Smooth muscle cell (in vitro differentiated cells): ENCODE measurements at regions not wholly inside any gene's neighbourhood (a gene's known extent, or its start where the extent isn't known, plus 50 kb on each side); places are given as distances from the start of the nearest gene placed in this dataset.

ENCODE experiments used
- DNase-seq: peaks from one replicate; lab custom pipeline; 2025; ENCODE audit not compliant: unreplicated experiment; lab: John Stamatoyannopoulos, UW
- H2AFZ ChIP-seq: fragments of 200-600 bp; sonication (generic); 2 replicates; pipeline ENCODE4 v1.6.0; 2016; ENCODE audit warnings: antibody characterized with exemption, low read depth, mild to moderate bottlenecking
- H3F3A ChIP-seq: fragments of 200-600 bp; sonication (generic); 2 replicates; pipeline ENCODE4 v1.6.0; 2017; ENCODE audit warnings: antibody characterized with exemption, low read depth
- H3K27ac ChIP-seq: fragments of 200-600 bp; sonication (generic); 2 replicates; pipeline ENCODE4 v1.5.1; 2016; ENCODE audit warnings: low read depth, mild to moderate bottlenecking
- H3K27me3 ChIP-seq: fragments of 200-600 bp; sonication (generic); 2 replicates; pipeline ENCODE4 v1.6.1; 2016; ENCODE audit warnings: low read depth, mild to moderate bottlenecking
- H3K36me3 ChIP-seq: fragments of 200-600 bp; sonication (generic); 2 replicates; pipeline ENCODE4 v1.5.1; 2016; ENCODE audit warnings: low read depth
- H3K4me1 ChIP-seq: fragments of 200-600 bp; sonication (generic); 2 replicates; pipeline ENCODE4 v1.5.1; 2016; ENCODE audit warnings: low read depth
- H3K4me2 ChIP-seq: fragments of 200-600 bp; sonication (generic); 2 replicates; pipeline ENCODE4 v1.6.0; 2016; ENCODE audit warnings: mild to moderate bottlenecking
- H3K4me3 ChIP-seq: fragments of 200-600 bp; sonication (generic); 2 replicates; pipeline ENCODE4 v1.5.1; 2016; ENCODE audit warnings: mild to moderate bottlenecking
- H3K79me2 ChIP-seq: fragments of 200-600 bp; sonication (generic); 2 replicates; pipeline ENCODE4 v1.6.0; 2016; ENCODE audit warnings: low read depth, mild to moderate bottlenecking
- H3K9ac ChIP-seq: fragments of 200-600 bp; sonication (generic); 2 replicates; pipeline ENCODE4 v1.6.0; 2016; ENCODE audit warnings: low read depth
- H3K9me3 ChIP-seq: fragments of 200-600 bp; sonication (generic); replicated peaks from 2 replicates; pipeline ENCODE4 v1.5.1; 2016; ENCODE audit warnings: low read depth
- H4K20me1 ChIP-seq: fragments of 200-600 bp; sonication (generic); 2 replicates; pipeline ENCODE4 v1.6.0; 2016; ENCODE audit warnings: low read depth
- WGBS: methylation state at CpG from one replicate; pipeline ENCODE4 v1.1.7; 2016; ENCODE audit warnings: low lambda C conversion rate; 5-methylcytosine and 5-hydroxymethylcytosine counted together
- TF ChIP-seq, protein P1 (sequence below): fragments of 200-600 bp; sonication (generic); IDR thresholded peaks from 2 replicates; pipeline ENCODE4 v1.5.1; 2017; ENCODE audit warnings: borderline replicate concordance, mild to moderate bottlenecking, antibody characterized with exemption; ENCODE audit not compliant: insufficient read depth, poor library complexity, severe bottlenecking

DNA sequence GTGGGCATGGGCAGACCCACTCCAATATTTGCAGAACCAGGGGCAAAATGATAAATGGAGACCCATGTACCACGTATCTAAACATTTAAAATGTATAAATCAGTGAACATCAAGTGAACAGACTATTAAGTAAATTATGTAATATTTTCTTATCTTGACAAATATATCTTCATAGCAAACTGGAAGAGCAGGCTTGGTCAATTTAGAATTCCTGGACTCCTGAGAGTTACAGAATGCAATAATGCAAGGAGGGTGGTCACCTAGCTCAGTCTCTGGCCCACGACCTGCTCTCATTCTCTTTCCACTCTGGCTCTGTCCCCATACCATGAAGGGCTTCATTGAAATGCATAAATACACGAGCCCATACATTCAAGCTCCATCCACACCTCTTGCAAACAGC lies 398.0 kb downstream of the ENC1 start:
- H3K4me3 ChIP-seq, result no peak overlapping the region
- no peaks in the 10 kb centered on the region for H3K4me1 ChIP-seq
- no peak for DNase-seq
- H2AFZ ChIP-seq, result no peak overlapping the region
- no peaks in the 10 kb centered on the region for H3K27me3 ChIP-seq
- H3K9me3 ChIP-seq, result no peaks in the 10 kb centered on the region
- TF ChIP-seq, protein P1, sequence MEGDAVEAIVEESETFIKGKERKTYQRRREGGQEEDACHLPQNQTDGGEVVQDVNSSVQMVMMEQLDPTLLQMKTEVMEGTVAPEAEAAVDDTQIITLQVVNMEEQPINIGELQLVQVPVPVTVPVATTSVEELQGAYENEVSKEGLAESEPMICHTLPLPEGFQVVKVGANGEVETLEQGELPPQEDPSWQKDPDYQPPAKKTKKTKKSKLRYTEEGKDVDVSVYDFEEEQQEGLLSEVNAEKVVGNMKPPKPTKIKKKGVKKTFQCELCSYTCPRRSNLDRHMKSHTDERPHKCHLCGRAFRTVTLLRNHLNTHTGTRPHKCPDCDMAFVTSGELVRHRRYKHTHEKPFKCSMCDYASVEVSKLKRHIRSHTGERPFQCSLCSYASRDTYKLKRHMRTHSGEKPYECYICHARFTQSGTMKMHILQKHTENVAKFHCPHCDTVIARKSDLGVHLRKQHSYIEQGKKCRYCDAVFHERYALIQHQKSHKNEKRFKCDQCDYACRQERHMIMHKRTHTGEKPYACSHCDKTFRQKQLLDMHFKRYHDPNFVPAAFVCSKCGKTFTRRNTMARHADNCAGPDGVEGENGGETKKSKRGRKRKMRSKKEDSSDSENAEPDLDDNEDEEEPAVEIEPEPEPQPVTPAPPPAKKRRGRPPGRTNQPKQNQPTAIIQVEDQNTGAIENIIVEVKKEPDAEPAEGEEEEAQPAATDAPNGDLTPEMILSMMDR, result no peak
- H3F3A ChIP-seq, result no peaks in the 10 kb centered on the region
- peak overlapping the region; percentile 75 for H3K27ac ChIP-seq
- 80% methylated on average over 3 of the region's 3 CpGs for WGBS
- no peak overlapping the region for H3K9ac ChIP-seq
- H4K20me1 ChIP-seq, result no peaks in the 10 kb centered on the region
- H3K79me2 ChIP-seq, result no peaks in the 10 kb centered on the region
- no peak overlapping the region for H3K4me2 ChIP-seq
- H3K36me3 ChIP-seq, result no peaks in the 10 kb centered on the region

DNA sequence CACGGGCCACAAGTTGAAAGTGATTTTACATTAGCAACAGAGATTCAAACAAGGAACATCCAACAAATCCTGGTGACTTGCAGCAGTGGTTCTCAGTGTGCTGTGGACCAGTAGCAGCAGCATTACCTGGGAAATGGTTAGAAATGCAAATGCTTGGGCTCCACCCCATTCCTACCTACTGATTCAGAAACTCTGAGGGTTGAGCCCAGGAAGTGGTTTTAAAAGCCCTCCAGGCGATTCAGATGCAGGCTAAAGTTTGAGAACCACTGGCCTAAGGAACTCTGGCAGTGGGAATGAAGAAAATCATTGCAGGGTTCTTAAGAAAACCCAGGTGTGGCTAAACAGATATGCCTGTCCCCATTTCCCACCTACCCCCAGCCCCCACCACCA lies 398.8 kb downstream of the ENC1 start:
- H3K79me2 ChIP-seq, result no peaks in the 10 kb centered on the region
- H3K36me3 ChIP-seq, result no peaks in the 10 kb centered on the region
- H3K4me3 ChIP-seq, result no peak overlapping the region
- H3K4me2 ChIP-seq, result no peak overlapping the region
- no peaks in the 10 kb centered on the region for H3K27me3 ChIP-seq
- no peak for DNase-seq
- H4K20me1 ChIP-seq, result no peaks in the 10 kb centered on the region
- H3K27ac ChIP-seq, result peak overlapping the region; percentile 75
- H2AFZ ChIP-seq, result no peak overlapping the region
- TF ChIP-seq, protein P1, result no peak
- no peaks in the 10 kb centered on the region for H3F3A ChIP-seq
- H3K9ac ChIP-seq, result no peak overlapping the region
- no peaks in the 10 kb centered on the region for H3K4me1 ChIP-seq
- WGBS, result 62% methylated on average over 2 of the region's 2 CpGs
- H3K9me3 ChIP-seq, result no peaks in the 10 kb centered on the region

DNA sequence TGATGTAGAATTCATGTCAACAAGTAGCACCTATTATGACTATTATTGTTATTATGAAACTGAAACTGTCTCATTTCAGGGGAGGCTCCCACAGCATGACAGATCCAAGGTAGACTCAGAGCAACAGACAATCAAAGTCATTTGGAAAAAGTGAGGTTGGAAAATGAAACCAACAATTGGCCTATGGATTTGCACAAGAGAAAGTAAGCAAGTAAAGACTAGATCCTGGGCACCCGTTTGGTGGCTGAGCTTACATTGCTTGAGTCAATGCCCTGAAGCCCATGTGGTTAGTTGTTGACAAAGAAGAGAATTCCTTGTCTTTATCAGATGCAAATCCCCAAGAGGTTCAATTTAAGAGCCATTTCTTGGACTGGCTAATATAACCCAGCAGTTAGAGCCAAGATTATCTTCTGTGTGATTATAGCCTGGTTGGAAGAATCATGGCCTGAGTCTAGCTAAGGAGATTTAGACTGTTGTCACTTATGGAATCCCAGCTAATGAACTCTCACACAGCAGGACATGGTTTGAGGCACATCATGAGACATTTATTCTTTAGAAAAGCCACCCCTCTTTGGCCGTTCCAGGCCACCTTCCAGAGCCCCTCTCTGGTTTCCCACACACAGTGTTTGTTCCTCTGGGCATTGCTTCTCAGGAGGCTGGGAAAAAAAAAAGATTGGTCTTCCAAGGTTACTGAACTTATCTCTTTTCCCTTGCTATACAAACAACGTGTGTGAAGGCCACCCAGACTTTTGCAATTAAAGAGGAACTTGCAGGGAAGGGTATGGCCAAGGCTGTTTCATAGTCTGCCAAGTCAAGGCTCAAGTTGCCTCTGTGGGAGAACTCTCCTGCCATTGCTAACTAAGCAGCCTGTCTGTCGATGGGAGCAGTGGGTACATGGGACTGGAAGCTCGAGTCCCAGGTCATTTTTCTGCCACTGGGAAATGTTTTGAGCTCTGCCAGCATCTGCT lies 399.5 kb downstream of the ENC1 start:
- peak overlapping the region; percentile 27 for H3K9ac ChIP-seq
- H3K27ac ChIP-seq, result peak overlapping the region; percentile 75

More for the DNA sequence above, 399.5 kb downstream of the ENC1 start:
- H2AFZ ChIP-seq, result no peak overlapping the region
- no peaks in the 10 kb centered on the region for H3K36me3 ChIP-seq
- TF ChIP-seq, protein P1, result no peak
- 34% methylated on average over 5 of the region's 5 CpGs for WGBS
- no peaks in the 10 kb centered on the region for H3K4me1 ChIP-seq
- no peak overlapping the region for H3K4me2 ChIP-seq
- H3K4me3 ChIP-seq, result no peak overlapping the region
- no peaks in the 10 kb centered on the region for H3K9me3 ChIP-seq
- DNase-seq, result no peak
- H3K79me2 ChIP-seq, result no peaks in the 10 kb centered on the region
- no peaks in the 10 kb centered on the region for H4K20me1 ChIP-seq
- H3K27me3 ChIP-seq, result no peaks in the 10 kb centered on the region
- no peaks in the 10 kb centered on the region for H3F3A ChIP-seq
